ENCODE measurements at regions not wholly inside any gene's neighbourhood (a gene's known extent, or its start where the extent isn't known, plus 50 kb on each side); places are given as distances from the start of the nearest gene placed in this dataset.

DNA sequence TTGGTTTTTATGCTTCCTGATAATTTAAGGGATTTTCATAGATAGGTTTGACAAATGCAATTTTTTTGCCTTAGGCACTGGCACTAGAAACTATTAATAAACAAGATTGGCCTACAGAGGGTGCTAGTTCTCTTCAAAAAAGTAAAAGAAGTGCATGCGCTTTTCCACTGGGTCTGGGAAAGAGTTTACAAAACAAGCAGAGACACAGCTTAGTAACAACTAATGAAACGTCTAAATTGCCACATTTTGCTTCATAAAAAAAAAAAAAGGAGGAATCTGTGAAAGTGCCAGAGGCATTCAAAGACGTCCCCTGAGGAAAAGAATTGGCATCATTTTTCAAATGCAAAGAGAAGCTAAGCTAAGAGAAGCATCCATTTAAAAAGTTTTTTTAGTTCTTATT is 58.3 kb upstream of the EEA1 start:
- H3K9me3 ChIP-seq (ENCODE audit: low read depth), result no peaks in the 10 kb centered on the region
- peak overlapping the region; percentile 18 for H3K4me2 ChIP-seq
- no peaks in the 10 kb centered on the region for H3K79me2 ChIP-seq
- H3K4me3 ChIP-seq, result no peak overlapping the region
- H3K27ac ChIP-seq, result peak overlapping the region; percentile 70
- DNase-seq (ENCODE audit: low spot score), result peak; percentile 85
- H3K9me2 ChIP-seq (replicated peaks; ENCODE audit: insufficient read depth), result no peaks in the 10 kb centered on the region
- H4K20me1 ChIP-seq (ENCODE audit: insufficient read depth, poor library complexity, severe bottlenecking), result no peaks in the 10 kb centered on the region
- H3K4me1 ChIP-seq (ENCODE audit: insufficient read depth), result peaks cover 16% of the 10 kb centered on the region
- H2AFZ ChIP-seq, result peak overlapping the region; percentile 33
- H3K27me3 ChIP-seq, result no peaks in the 10 kb centered on the region
- H3K36me3 ChIP-seq (replicated peaks; ENCODE audit: insufficient read depth, low read depth), result no peaks in the 10 kb centered on the region
- 2% methylated on average over 3 of the region's 3 CpGs for WGBS (ENCODE audit: low lambda C conversion rate, missing lambda C conversion rate)
- TF ChIP-seq EZH2 (IDR thresholded peaks at IDR 0.05; ENCODE audit: borderline replicate concordance) (no peak), EZH2phosphoT487 (IDR thresholded peaks at IDR 0.05; ENCODE audit: low read depth, severe bottlenecking, unreplicated experiment) (no peak)
- TF ChIP-seq, protein P1, sequence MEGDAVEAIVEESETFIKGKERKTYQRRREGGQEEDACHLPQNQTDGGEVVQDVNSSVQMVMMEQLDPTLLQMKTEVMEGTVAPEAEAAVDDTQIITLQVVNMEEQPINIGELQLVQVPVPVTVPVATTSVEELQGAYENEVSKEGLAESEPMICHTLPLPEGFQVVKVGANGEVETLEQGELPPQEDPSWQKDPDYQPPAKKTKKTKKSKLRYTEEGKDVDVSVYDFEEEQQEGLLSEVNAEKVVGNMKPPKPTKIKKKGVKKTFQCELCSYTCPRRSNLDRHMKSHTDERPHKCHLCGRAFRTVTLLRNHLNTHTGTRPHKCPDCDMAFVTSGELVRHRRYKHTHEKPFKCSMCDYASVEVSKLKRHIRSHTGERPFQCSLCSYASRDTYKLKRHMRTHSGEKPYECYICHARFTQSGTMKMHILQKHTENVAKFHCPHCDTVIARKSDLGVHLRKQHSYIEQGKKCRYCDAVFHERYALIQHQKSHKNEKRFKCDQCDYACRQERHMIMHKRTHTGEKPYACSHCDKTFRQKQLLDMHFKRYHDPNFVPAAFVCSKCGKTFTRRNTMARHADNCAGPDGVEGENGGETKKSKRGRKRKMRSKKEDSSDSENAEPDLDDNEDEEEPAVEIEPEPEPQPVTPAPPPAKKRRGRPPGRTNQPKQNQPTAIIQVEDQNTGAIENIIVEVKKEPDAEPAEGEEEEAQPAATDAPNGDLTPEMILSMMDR (IDR thresholded peaks at IDR 0.05; ENCODE audit: poor library complexity), result peak; percentile 74

DNA sequence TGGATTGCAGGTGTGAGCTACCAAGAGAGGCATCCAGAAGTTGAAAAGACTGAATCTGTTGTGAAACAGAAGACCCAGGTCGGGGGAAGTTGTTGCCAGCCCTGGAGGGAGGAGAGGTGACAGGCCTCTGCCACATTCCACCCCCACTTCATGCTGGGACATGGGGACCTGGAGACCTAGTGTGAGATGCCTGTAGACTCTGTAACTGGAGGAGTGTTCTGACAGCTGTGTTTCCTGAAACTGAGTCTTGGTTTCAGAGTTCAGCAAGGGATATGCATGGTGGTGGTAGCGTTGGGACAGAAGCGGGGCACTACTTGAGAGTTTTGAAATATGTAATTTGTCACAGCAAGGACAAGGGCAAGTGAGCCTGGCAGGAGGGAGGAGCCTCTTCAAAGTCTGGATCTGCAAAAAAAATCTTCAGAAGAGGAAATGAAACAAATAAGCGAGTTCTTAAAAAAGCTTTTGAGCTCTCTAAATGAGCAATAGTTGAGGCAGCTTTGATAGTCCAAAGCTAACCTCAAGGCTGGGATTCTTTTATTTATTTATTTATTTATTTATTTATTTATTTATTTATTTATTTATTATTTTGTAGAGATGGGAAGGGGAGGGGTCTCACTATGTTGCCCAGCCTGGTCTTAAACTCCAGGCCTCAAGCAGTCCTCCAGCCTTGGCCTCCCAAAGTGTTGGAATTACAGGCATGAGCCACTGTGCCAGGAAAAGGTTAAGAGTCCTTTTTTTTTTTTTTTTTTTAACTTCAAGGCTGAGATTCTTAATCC is 58.9 kb upstream of the EEA1 start:
- Histone ChIP-seq H3K79me2 (no peaks in the 10 kb centered on the region), H3K27ac (peak overlapping the region; percentile 70), H4K20me1 (ENCODE audit: insufficient read depth, poor library complexity, severe bottlenecking) (no peaks in the 10 kb centered on the region), H3K4me1 (ENCODE audit: insufficient read depth) (peaks cover 16% of the 10 kb centered on the region), H3K9me2 (replicated peaks; ENCODE audit: insufficient read depth) (no peaks in the 10 kb centered on the region), H3K27me3 (no peaks in the 10 kb centered on the region), H3K36me3 (replicated peaks; ENCODE audit: insufficient read depth, low read depth) (no peaks in the 10 kb centered on the region), H2AFZ (peak overlapping the region; percentile 33), H3K9me3 (ENCODE audit: low read depth) (no peaks in the 10 kb centered on the region), H3K4me3 (no peak overlapping the region), H3K4me2 (peak overlapping the region; percentile 18)
- DNase-seq (ENCODE audit: low spot score), result no peak
- TF ChIP-seq, protein P1 (IDR thresholded peaks at IDR 0.05; ENCODE audit: poor library complexity), result no peak
- no peak for TF ChIP-seq EZH2 (IDR thresholded peaks at IDR 0.05; ENCODE audit: borderline replicate concordance)
- TF ChIP-seq EZH2phosphoT487 (IDR thresholded peaks at IDR 0.05; ENCODE audit: low read depth, severe bottlenecking, unreplicated experiment), result no peak
- WGBS (ENCODE audit: low lambda C conversion rate, missing lambda C conversion rate), result 83% methylated on average over 4 of the region's 4 CpGs

DNA sequence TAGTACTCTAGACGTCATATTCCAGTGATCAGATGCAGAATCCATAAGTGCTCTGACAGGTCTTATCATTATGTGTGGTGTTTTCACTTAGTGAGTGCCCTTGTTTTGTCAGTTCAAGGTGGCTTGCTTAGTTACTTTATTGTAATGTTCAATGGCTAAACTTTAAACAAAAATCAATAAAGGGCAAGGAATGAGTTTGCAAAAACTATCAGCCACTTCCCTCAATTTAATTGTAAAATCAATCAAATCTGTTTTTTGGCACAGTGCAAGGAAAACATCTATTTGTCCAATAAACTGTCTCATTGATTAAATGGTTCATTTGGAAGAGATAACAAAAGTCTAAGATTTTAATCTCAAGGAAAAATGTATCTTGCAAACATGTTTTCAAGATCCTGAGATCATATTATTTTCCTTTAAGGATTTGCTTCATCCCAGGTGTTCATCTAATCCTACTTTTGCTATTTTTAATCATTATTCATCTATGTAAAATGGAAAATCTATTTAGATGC is 59.6 kb upstream of the EEA1 start:
- no peak overlapping the region for H3K4me2 ChIP-seq
- H3K4me3 ChIP-seq, result no peak overlapping the region
- H3K36me3 ChIP-seq (replicated peaks; ENCODE audit: insufficient read depth, low read depth), result no peaks in the 10 kb centered on the region
- H3K27me3 ChIP-seq, result no peaks in the 10 kb centered on the region
- no peak overlapping the region for H2AFZ ChIP-seq
- DNase-seq (ENCODE audit: low spot score), result no peak
- H3K4me1 ChIP-seq (ENCODE audit: insufficient read depth), result peaks cover 16% of the 10 kb centered on the region
- WGBS (ENCODE audit: low lambda C conversion rate, missing lambda C conversion rate), result 29% methylated on average over 1 of the region's 1 CpG
- H3K9me3 ChIP-seq (ENCODE audit: low read depth), result no peaks in the 10 kb centered on the region
- peak overlapping the region; percentile 70 for H3K27ac ChIP-seq
- no peaks in the 10 kb centered on the region for H3K79me2 ChIP-seq
- no peaks in the 10 kb centered on the region for H4K20me1 ChIP-seq (ENCODE audit: insufficient read depth, poor library complexity, severe bottlenecking)
- no peak for TF ChIP-seq EZH2phosphoT487 (IDR thresholded peaks at IDR 0.05; ENCODE audit: low read depth, severe bottlenecking, unreplicated experiment)
- TF ChIP-seq, protein P1 (IDR thresholded peaks at IDR 0.05; ENCODE audit: poor library complexity), result no peak
- no peak for TF ChIP-seq EZH2 (IDR thresholded peaks at IDR 0.05; ENCODE audit: borderline replicate concordance)
- no peaks in the 10 kb centered on the region for H3K9me2 ChIP-seq (replicated peaks; ENCODE audit: insufficient read depth)
